Keratinocyte (primary cell): ENCODE measurements at regions not wholly inside any gene's neighbourhood (a gene's known extent, or its start where the extent isn't known, plus 50 kb on each side); places are given as distances from the start of the nearest gene placed in this dataset.

Experiments
- DNase-seq: peaks from one replicate; pipeline ENCODE4 v3.0.0-alpha.2; 2011; ENCODE audit warnings: low read depth, missing footprints, low spot score
- FAIRE-seq: peaks from 2 replicates; lab custom pipeline; 2011; peaks lifted over from hg19 to GRCh38; lab: Jason Lieb, UNC
- H2AFZ ChIP-seq: 2 replicates; pipeline ENCODE4 v1.6.0; 2012; ENCODE audit warnings: low read length, control low read depth, inconsistent platforms; ENCODE audit not compliant: control insufficient read depth
- H3K27ac ChIP-seq: 2 replicates; pipeline ENCODE4 v1.5.1; 2011; ENCODE audit warnings: low read length; ENCODE audit not compliant: control insufficient read depth, insufficient read depth
- H3K27me3 ChIP-seq: 3 replicates; pipeline ENCODE4 v1.6.0; 2011; ENCODE audit warnings: low read length; ENCODE audit not compliant: control insufficient read depth, insufficient read depth; ENCODE audit errors: extremely low read depth
- H3K36me3 ChIP-seq, 2 experiments: 2 replicates in 1 of 2; 3 replicates in 1 of 2; pipeline ENCODE4 v1.5.1; 2011; ENCODE audit warnings: low read length in 2 of 2, mild to moderate bottlenecking in 1 of 2; ENCODE audit not compliant: control insufficient read depth in 2 of 2, insufficient read depth in 2 of 2; ENCODE audit errors: extremely low read depth in 1 of 2
- H3K4me1 ChIP-seq: 3 replicates; pipeline ENCODE4 v1.5.1; 2011; ENCODE audit warnings: low read length; ENCODE audit not compliant: control insufficient read depth, insufficient read depth; ENCODE audit errors: extremely low read depth
- H3K4me2 ChIP-seq: 3 replicates; pipeline ENCODE4 v1.6.0; 2011; ENCODE audit warnings: low read depth, low read length; ENCODE audit not compliant: control insufficient read depth, insufficient read depth; ENCODE audit errors: extremely low read depth
- H3K4me3 ChIP-seq, 3 experiments: fragments of 200-600 bp in 1 of 3; sonication (generic) in 1 of 3; 2 replicates in 2 of 3; 3 replicates in 1 of 3; pipeline ENCODE4 v1.5.1; 2011 to 2016; ENCODE audit warnings: low read length in 3 of 3, mild to moderate bottlenecking in 3 of 3, control low read depth in 2 of 3, inconsistent platforms in 1 of 3, low read depth in 1 of 3, mixed read lengths in 1 of 3, mixed run types in 1 of 3, moderate library complexity in 1 of 3; ENCODE audit not compliant: control insufficient read depth in 2 of 3, insufficient read depth in 2 of 3; ENCODE audit errors: extremely low read depth in 1 of 3
- H3K79me2 ChIP-seq: 2 replicates; pipeline ENCODE4 v1.6.0; 2012; ENCODE audit warnings: low read length; ENCODE audit not compliant: control insufficient read depth, insufficient read depth
- H3K9ac ChIP-seq: 3 replicates; pipeline ENCODE4 v1.6.0; 2011; ENCODE audit warnings: low read length; ENCODE audit not compliant: control insufficient read depth, insufficient read depth; ENCODE audit errors: extremely low read depth
- H3K9me1 ChIP-seq: 3 replicates; pipeline ENCODE4 v1.6.0; 2011; ENCODE audit warnings: low read length; ENCODE audit not compliant: control insufficient read depth, insufficient read depth; ENCODE audit errors: extremely low read depth
- H3K9me3 ChIP-seq: 2 replicates; pipeline ENCODE4 v1.5.1; 2012; ENCODE audit warnings: low read depth, low read length; ENCODE audit not compliant: control insufficient read depth
- H4K20me1 ChIP-seq: 3 replicates; pipeline ENCODE4 v1.6.0; 2011; ENCODE audit warnings: low read length; ENCODE audit not compliant: control insufficient read depth, insufficient read depth; ENCODE audit errors: extremely low read depth
- EZH2 ChIP-seq: IDR thresholded peaks from one replicate; pipeline ENCODE4 v1.6.1; 2012; ENCODE audit warnings: inconsistent platforms, mild to moderate bottlenecking, low read length, moderate library complexity
- dilution Hi-C: fragments of 300-500 bp; cut with MboI; formaldehyde crosslinking; loops from one replicate; pipeline ENCODE4 v1.7.0; 2020; ENCODE audit warnings: low sequenced_read_pairs; ENCODE audit not compliant: extremely low pct_ligation_motif_present
- TF ChIP-seq, protein P1 (sequence below), 3 experiments: IDR thresholded peaks in 1 of 3; conservative IDR thresholded peaks in 1 of 3; optimal IDR thresholded peaks in 1 of 3; 2 replicates in 2 of 3; 3 replicates in 1 of 3; pipeline versions ENCODE3 to v1.5.1; 2011; ENCODE audit warnings: low read length in 3 of 3, mild to moderate bottlenecking in 3 of 3, moderate library complexity in 2 of 3, control low read depth in 1 of 3, inconsistent platforms in 1 of 3; ENCODE audit not compliant: insufficient read depth in 2 of 3; ENCODE audit errors: extremely low read depth in 1 of 3

DNA sequence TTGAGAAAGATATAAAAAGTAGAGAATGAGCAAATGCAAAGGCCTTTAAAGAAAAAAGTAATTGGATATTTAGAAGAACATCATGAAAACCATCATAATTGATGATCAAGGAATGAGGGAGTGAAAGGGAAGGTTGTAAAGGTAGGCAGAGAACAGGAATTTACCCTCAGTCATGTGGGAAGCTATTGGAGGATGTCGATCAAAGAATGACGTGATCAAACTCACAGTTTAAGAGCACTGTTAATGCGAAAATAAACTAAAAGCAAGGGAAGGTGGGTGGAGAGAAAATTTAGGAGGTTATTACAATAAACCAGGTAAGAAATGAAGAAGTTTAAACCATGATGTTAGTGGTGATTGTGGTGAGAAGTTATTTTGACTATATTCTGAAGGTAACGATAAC, 982.6 kb upstream of the EYS start:
- H3K36me3 ChIP-seq, result no peaks in the 10 kb centered on the region
- TF ChIP-seq, protein P1, sequence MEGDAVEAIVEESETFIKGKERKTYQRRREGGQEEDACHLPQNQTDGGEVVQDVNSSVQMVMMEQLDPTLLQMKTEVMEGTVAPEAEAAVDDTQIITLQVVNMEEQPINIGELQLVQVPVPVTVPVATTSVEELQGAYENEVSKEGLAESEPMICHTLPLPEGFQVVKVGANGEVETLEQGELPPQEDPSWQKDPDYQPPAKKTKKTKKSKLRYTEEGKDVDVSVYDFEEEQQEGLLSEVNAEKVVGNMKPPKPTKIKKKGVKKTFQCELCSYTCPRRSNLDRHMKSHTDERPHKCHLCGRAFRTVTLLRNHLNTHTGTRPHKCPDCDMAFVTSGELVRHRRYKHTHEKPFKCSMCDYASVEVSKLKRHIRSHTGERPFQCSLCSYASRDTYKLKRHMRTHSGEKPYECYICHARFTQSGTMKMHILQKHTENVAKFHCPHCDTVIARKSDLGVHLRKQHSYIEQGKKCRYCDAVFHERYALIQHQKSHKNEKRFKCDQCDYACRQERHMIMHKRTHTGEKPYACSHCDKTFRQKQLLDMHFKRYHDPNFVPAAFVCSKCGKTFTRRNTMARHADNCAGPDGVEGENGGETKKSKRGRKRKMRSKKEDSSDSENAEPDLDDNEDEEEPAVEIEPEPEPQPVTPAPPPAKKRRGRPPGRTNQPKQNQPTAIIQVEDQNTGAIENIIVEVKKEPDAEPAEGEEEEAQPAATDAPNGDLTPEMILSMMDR (optimal IDR thresholded peaks at IDR 0.05 in 1 of 3, IDR thresholded peaks at IDR 0.05 in 1 of 3, conservative IDR thresholded peaks at IDR 0.05 in 1 of 3; ENCODE audit: extremely low read depth in 1 of 3, insufficient read depth in 2 of 3, low read length in 3 of 3), result no peak
- no peak for TF ChIP-seq EZH2
- H3K9ac ChIP-seq, result no peak overlapping the region
- no peaks in the 10 kb centered on the region for H3K27me3 ChIP-seq
- H3K9me1 ChIP-seq, result no peaks in the 10 kb centered on the region
- H3K4me1 ChIP-seq, result no peaks in the 10 kb centered on the region
- H3K9me3 ChIP-seq, result no peaks in the 10 kb centered on the region
- H2AFZ ChIP-seq, result no peak overlapping the region
- no peaks in the 10 kb centered on the region for H3K79me2 ChIP-seq
- DNase-seq (no peak), FAIRE-seq (no peak)
- H3K4me3 ChIP-seq, result no peak overlapping the region
- no peak overlapping the region for H3K4me2 ChIP-seq
- no peaks in the 10 kb centered on the region for H4K20me1 ChIP-seq
- H3K27ac ChIP-seq, result no peak overlapping the region
- dilution Hi-C loops, result no loop called here

DNA sequence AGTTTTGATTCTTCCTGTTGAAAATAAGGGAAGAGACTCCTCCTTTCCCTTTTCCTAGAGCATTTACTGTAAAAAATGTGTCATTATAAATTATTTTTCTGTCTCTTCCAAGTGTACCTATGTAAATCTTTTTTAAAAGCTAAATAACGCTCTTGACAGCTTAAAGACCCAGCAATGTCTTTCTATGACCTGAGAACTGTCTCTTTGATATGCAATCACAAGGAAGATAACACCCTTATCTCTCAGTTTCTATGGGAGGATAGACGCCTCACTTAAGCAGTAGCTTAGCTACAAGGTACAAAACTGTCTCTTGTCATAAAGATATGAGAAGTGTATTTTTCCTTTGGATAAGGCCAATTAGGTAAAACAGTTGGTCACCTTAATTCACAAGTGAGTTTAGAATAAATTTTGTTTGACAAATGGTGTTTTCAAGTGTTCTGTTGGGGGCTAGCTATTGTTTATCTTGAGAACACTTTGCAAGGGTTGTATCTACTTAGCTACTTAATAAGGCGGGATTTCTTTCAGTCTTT, 980.6 kb upstream of the EYS start:
- no peaks in the 10 kb centered on the region for H3K4me1 ChIP-seq
- no peaks in the 10 kb centered on the region for H3K9me1 ChIP-seq
- H3K27ac ChIP-seq, result no peak overlapping the region
- no peak overlapping the region for H3K9ac ChIP-seq
- no peaks in the 10 kb centered on the region for H3K36me3 ChIP-seq
- no peak for TF ChIP-seq EZH2
- TF ChIP-seq, protein P1 (optimal IDR thresholded peaks at IDR 0.05 in 1 of 3, IDR thresholded peaks at IDR 0.05 in 1 of 3, conservative IDR thresholded peaks at IDR 0.05 in 1 of 3; ENCODE audit: extremely low read depth in 1 of 3, insufficient read depth in 2 of 3, low read length in 3 of 3), result no peak
- H3K9me3 ChIP-seq, result no peaks in the 10 kb centered on the region
- DNase-seq (no peak), FAIRE-seq (no peak)
- no peak overlapping the region for H2AFZ ChIP-seq
- H3K27me3 ChIP-seq, result no peaks in the 10 kb centered on the region
- dilution Hi-C loops, result no loop called here
- H3K79me2 ChIP-seq, result no peaks in the 10 kb centered on the region
- no peak overlapping the region for H3K4me2 ChIP-seq
- H3K4me3 ChIP-seq, result no peak overlapping the region
- no peaks in the 10 kb centered on the region for H4K20me1 ChIP-seq
